DOHH2 (cell line): ENCODE measurements at regions not wholly inside any gene's neighbourhood (a gene's known extent, or its start where the extent isn't known, plus 50 kb on each side); places are given as distances from the start of the nearest gene placed in this dataset.

Experiments
- CTCF ChIP-seq: fragments of 200-600 bp; sonication (generic); IDR thresholded peaks from one replicate; pipeline ENCODE4 v1.5.1; 2014; ENCODE audit warnings: antibody characterized with exemption, mild to moderate bottlenecking, low read depth, low read length; ENCODE audit not compliant: poor library complexity, severe bottlenecking
- EZH2phosphoT487 ChIP-seq: fragments of 200-600 bp; sonication (generic); IDR thresholded peaks from 2 replicates; pipeline ENCODE4 v1.6.1; 2017; ENCODE audit warnings: borderline replicate concordance, mild to moderate bottlenecking, antibody characterized with exemption, low read length, moderate library complexity, mixed read lengths

GRCh38 chr4:163892417-163892816 is 397.9 kb downstream of the TMA16 start:
- no peak for TF ChIP-seq CTCF
- no peak for TF ChIP-seq EZH2phosphoT487
